HepG2 (cell line): ENCODE measurements at regions not wholly inside any gene's neighbourhood (a gene's known extent, or its start where the extent isn't known, plus 50 kb on each side); places are given as distances from the start of the nearest gene placed in this dataset.

Experiments used
- ATAC-seq: fragments of 200-7000 bp; cut with Tn5 transposase; 3 replicates; pipeline ENCODE4 v1.9.1; 2020; ENCODE audit warnings: mild to moderate bottlenecking, moderate library complexity
- BruUV-seq: library from RNA; stranded (reverse); fragments of 400-500 nt; replicated peaks from 2 replicates; lab custom pipeline; 2021; lab: Mats Ljungman, UMichigan
- CTCF ChIA-PET: fragments of 300-600 bp; formaldehyde crosslinking; extraction: SDS; loops from one replicate; lab custom pipeline; 2021; ENCODE audit warnings: low total read pairs, inconsistent platforms, low intra/inter-chr PET ratio; lab: Yijun Ruan, JAX
- POLR2A ChIA-PET: fragments of 350-600 bp; sonication (Branson Sonifier 250); formaldehyde crosslinking; loops from one replicate; lab custom pipeline; 2020; ENCODE audit warnings: antibody characterized with exemption, inconsistent platforms; lab: Yijun Ruan, JAX
- DNase-seq: peaks from one replicate; pipeline ENCODE4 v3.0.0-alpha.2; 2015; ENCODE audit warnings: low spot score
- FAIRE-seq: peaks from 3 replicates; lab custom pipeline; 2011; peaks lifted over from hg19 to GRCh38; lab: Jason Lieb, UNC
- H2AFZ ChIP-seq: one replicate; pipeline ENCODE4 v1.6.1; 2011; ENCODE audit warnings: low read length, inconsistent platforms
- H3K27ac ChIP-seq: fragments of 300-600 bp; 3 replicates; pipeline ENCODE4 v1.8.0; 2011; ENCODE audit warnings: mixed run types, mild to moderate bottlenecking, mixed read lengths, low read length, inconsistent platforms; ENCODE audit not compliant: insufficient read depth; ENCODE audit errors: extremely low read length
- H3K27me3 ChIP-seq, 2 experiments: fragments of 200-600 bp in 1 of 2; 2 replicates in 1 of 2; 3 replicates in 1 of 2; pipeline versions ENCODE4 v1.6.0 to v1.8.0; 2011; ENCODE audit warnings: low read length in 2 of 2, mild to moderate bottlenecking in 2 of 2, moderate library complexity in 2 of 2, inconsistent platforms in 1 of 2; ENCODE audit not compliant: insufficient read depth in 2 of 2, control insufficient read depth in 1 of 2
- H3K36me3 ChIP-seq, 2 experiments: fragments of 200-600 bp in 1 of 2; replicated peaks in 1 of 2; 2 replicates in 1 of 2; 3 replicates in 1 of 2; pipeline versions ENCODE4 v1.5.1 to v1.8.0; 2011; ENCODE audit warnings: low read length in 2 of 2, inconsistent platforms in 1 of 2; ENCODE audit not compliant: insufficient read depth in 2 of 2, control insufficient read depth in 1 of 2
- H3K4me1 ChIP-seq: 2 replicates; pipeline ENCODE4 v1.5.1; 2012; ENCODE audit warnings: low read length, inconsistent platforms; ENCODE audit not compliant: insufficient read depth
- H3K4me2 ChIP-seq: 2 replicates; pipeline ENCODE4 v1.6.0; 2011; ENCODE audit warnings: low read depth, low read length, inconsistent platforms
- H3K4me3 ChIP-seq, 3 experiments: fragments of 200-600 bp in 1 of 3; sonication (generic), shearing (Covaris generic) in 1 of 3; replicated peaks in 1 of 3; 2 replicates each; pipeline ENCODE4 v1.5.1; 2011 to 2016; ENCODE audit warnings: low read length in 3 of 3, inconsistent platforms in 2 of 3, low read depth in 2 of 3, mild to moderate bottlenecking in 2 of 3, control low read depth in 1 of 3, mixed read lengths in 1 of 3; ENCODE audit not compliant: insufficient read depth in 1 of 3
- H3K79me2 ChIP-seq: one replicate; pipeline ENCODE4 v1.6.1; 2011; ENCODE audit warnings: low read length, inconsistent platforms; ENCODE audit not compliant: insufficient read depth
- H3K9ac ChIP-seq: 2 replicates; pipeline ENCODE4 v1.6.0; 2011; ENCODE audit warnings: mild to moderate bottlenecking, low read depth, low read length, inconsistent platforms; ENCODE audit not compliant: insufficient read depth
- H3K9me3 ChIP-seq: 2 replicates; pipeline ENCODE4 v1.5.1; 2012; ENCODE audit warnings: mild to moderate bottlenecking, low read length
- H4K20me1 ChIP-seq: 2 replicates; pipeline ENCODE4 v1.6.0; 2011; ENCODE audit warnings: inconsistent platforms, mild to moderate bottlenecking, low read length, moderate library complexity; ENCODE audit not compliant: insufficient read depth
- BRCA1 ChIP-seq: sonication (generic); formaldehyde crosslinking; IDR thresholded peaks from 2 replicates; pipeline ENCODE4 v1.4.0; 2020; ENCODE audit warnings: missing genetic modification reagents
- DRAP1 ChIP-seq: IDR thresholded peaks from 2 replicates; pipeline ENCODE4 v1.6.1; 2016; ENCODE audit warnings: missing genetic modification reagents, missing compliant biosample characterization
- HCFC1 ChIP-seq: fragments of 150-350 bp; IDR thresholded peaks from 2 replicates; pipeline ENCODE4 v1.6.1; 2014; ENCODE audit warnings: low read depth, low read length
- MAF1 ChIP-seq: sonication (generic); formaldehyde crosslinking; IDR thresholded peaks from 2 replicates; pipeline ENCODE4 v1.5.0; 2020; ENCODE audit warnings: missing genetic modification reagents, borderline replicate concordance
- MLX ChIP-seq: IDR thresholded peaks from 2 replicates; pipeline ENCODE4 v1.6.1; 2016
- PTBP1 ChIP-seq: fragments of 200-400 bp; formaldehyde crosslinking; IDR thresholded peaks from 2 replicates; pipeline ENCODE4 v1.6.1; 2018; ENCODE audit warnings: low read length, low read depth; ENCODE audit not compliant: poor library complexity, severe bottlenecking
- RFX3 ChIP-seq: IDR thresholded peaks from 2 replicates; pipeline ENCODE4 v1.6.1; 2016; ENCODE audit warnings: missing biosample characterization, missing genetic modification reagents
- SUZ12 ChIP-seq: fragments of 150-350 bp; IDR thresholded peaks from 2 replicates; pipeline ENCODE4 v1.6.1; 2014; ENCODE audit warnings: low read depth, low read length
- TARDBP ChIP-seq: sonication (generic); formaldehyde crosslinking; IDR thresholded peaks from 2 replicates; pipeline ENCODE4 v1.8.0; 2022; ENCODE audit warnings: mild to moderate bottlenecking, missing genetic modification reagents
- ZBTB14 ChIP-seq: sonication (generic); formaldehyde crosslinking; IDR thresholded peaks from 2 replicates; pipeline ENCODE4 v1.4.0; 2020; ENCODE audit warnings: missing genetic modification reagents
- ZNF260 ChIP-seq: sonication (generic); formaldehyde crosslinking; IDR thresholded peaks from 2 replicates; pipeline ENCODE4 v1.4.0; 2020; ENCODE audit warnings: missing genetic modification reagents, low read depth, mild to moderate bottlenecking, borderline replicate concordance
- ZNF546 ChIP-seq: sonication (generic); formaldehyde crosslinking; conservative IDR thresholded peaks from 2 replicates; pipeline ENCODE4 v1.8.1; 2023; ENCODE audit warnings: mild to moderate bottlenecking, missing genetic modification reagents
- ZNF768 ChIP-seq: sonication (generic); formaldehyde crosslinking; IDR thresholded peaks from 2 replicates; pipeline ENCODE4 v1.4.0; 2020; ENCODE audit warnings: missing genetic modification reagents
- WGBS: methylation state at CpG from one replicate; pipeline ENCODE4 v1.1.6; 2017; ENCODE audit warnings: low lambda C conversion rate; 5-methylcytosine and 5-hydroxymethylcytosine counted together
- in situ Hi-C: cut with HindIII; loops from 2 replicates; pipeline ENCODE4 v1.10.0; 2017; ENCODE audit warnings: low pct_unique_long_range_greater_than_20kb; ENCODE audit not compliant: extremely low pct_ligation_motif_present
- intact Hi-C: fragments of 100-400 bp; cut with micrococcal nuclease; formaldehyde crosslinking; loops from one replicate; pipeline ENCODE4 v1.10.0; 2022; ENCODE audit not compliant: unreplicated experiment
- TF ChIP-seq, protein P1 (sequence below): sonication (generic); formaldehyde crosslinking; IDR thresholded peaks from 2 replicates; pipeline ENCODE4 v1.5.1; 2020; ENCODE audit warnings: mild to moderate bottlenecking, missing genetic modification reagents, borderline replicate concordance
- TF ChIP-seq, protein P2 (sequence below): sonication (generic); formaldehyde crosslinking; IDR thresholded peaks from 2 replicates; pipeline ENCODE4 v1.4.0; 2020; ENCODE audit warnings: missing genetic modification reagents
- TF ChIP-seq, protein P3 (sequence below): sonication (generic); formaldehyde crosslinking; IDR thresholded peaks from 2 replicates; pipeline ENCODE4 v1.4.0; 2020; ENCODE audit warnings: mild to moderate bottlenecking, missing genetic modification reagents
- TF ChIP-seq, protein P4 (sequence below): sonication (generic); formaldehyde crosslinking; IDR thresholded peaks from 2 replicates; pipeline ENCODE4 v1.8.0; 2022; ENCODE audit warnings: mild to moderate bottlenecking, missing genetic modification reagents

DNA sequence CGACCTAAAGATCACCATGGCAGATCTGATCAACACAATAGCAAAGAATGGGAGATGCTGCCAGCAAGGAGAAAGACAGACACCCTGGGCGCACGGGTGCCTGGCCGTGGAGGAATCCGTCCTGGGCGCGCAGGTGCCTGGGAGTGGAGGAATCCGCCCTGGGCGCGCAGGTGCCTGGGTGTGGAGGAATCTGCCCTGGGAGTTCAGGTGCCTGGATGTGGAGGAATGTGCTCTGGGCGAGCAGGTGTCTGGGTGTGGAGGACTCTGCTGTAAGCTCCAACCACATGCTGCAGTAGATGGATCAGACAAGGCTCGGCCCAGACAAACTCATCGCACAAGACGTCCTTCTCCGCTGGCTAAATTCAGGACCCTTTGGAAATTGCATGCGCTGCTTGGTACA is 346.3 kb upstream of the ADARB2 start:
- POLR2A ChIA-PET, result no interaction called here
- H3K4me3 ChIP-seq, result no peak overlapping the region
- H3K27me3 ChIP-seq, result no peaks in the 10 kb centered on the region
- CTCF ChIA-PET, result no interaction called here
- H2AFZ ChIP-seq, result no peak overlapping the region
- H3K27ac ChIP-seq, result no peak overlapping the region
- no peaks in the 10 kb centered on the region for H4K20me1 ChIP-seq
- no peak for ATAC-seq
- H3K4me1 ChIP-seq, result peaks cover 25% of the 10 kb centered on the region
- H3K9me3 ChIP-seq, result peaks cover 6% of the 10 kb centered on the region
- in situ Hi-C loops, result no loop called here
- no peak overlapping the region for H3K9ac ChIP-seq
- no peaks in the 10 kb centered on the region for H3K36me3 ChIP-seq
- intact Hi-C loops, result no loop called here
- no TSS peak for BruUV-seq
- no peak for FAIRE-seq
- DNase-seq, result no peak
- H3K4me2 ChIP-seq, result no peak overlapping the region
- no peaks in the 10 kb centered on the region for H3K79me2 ChIP-seq
- WGBS, result 81% methylated on average over 15 of the region's 16 CpGs
- TF ChIP-seq SUZ12 (no peak), ZBTB14 (CRISPR knock-in tag) (no peak), PTBP1 (no peak), HCFC1 (no peak), ZNF546 (CRISPR knock-in tag) (no peak), ZNF768 (no peak), ZNF260 (CRISPR knock-in tag) (no peak), BRCA1 (CRISPR knock-in tag) (no peak), TARDBP (CRISPR knock-in tag) (no peak), MAF1 (CRISPR knock-in tag) (no peak), DRAP1 (no peak), MLX (CRISPR knock-in tag) (no peak), RFX3 (CRISPR knock-in tag) (no peak)
- TF ChIP-seq, protein P1, sequence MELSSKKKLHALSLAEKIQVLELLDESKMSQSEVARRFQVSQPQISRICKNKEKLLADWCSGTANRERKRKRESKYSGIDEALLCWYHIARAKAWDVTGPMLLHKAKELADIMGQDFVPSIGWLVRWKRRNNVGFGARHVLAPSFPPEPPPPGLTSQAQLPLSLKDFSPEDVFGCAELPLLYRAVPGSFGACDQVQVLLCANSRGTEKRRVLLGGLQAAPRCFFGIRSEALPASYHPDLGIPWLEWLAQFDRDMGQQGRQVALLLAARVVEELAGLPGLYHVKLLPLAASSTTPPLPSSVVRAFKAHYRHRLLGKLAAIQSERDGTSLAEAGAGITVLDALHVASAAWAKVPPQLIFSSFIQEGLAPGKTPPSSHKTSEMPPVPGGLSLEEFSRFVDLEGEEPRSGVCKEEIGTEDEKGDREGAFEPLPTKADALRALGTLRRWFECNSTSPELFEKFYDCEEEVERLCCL, result no peak
- TF ChIP-seq, protein P2, sequence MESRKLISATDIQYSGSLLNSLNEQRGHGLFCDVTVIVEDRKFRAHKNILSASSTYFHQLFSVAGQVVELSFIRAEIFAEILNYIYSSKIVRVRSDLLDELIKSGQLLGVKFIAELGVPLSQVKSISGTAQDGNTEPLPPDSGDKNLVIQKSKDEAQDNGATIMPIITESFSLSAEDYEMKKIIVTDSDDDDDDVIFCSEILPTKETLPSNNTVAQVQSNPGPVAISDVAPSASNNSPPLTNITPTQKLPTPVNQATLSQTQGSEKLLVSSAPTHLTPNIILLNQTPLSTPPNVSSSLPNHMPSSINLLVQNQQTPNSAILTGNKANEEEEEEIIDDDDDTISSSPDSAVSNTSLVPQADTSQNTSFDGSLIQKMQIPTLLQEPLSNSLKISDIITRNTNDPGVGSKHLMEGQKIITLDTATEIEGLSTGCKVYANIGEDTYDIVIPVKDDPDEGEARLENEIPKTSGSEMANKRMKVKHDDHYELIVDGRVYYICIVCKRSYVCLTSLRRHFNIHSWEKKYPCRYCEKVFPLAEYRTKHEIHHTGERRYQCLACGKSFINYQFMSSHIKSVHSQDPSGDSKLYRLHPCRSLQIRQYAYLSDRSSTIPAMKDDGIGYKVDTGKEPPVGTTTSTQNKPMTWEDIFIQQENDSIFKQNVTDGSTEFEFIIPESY (CRISPR knock-in tag), result no peak
- TF ChIP-seq, protein P3, sequence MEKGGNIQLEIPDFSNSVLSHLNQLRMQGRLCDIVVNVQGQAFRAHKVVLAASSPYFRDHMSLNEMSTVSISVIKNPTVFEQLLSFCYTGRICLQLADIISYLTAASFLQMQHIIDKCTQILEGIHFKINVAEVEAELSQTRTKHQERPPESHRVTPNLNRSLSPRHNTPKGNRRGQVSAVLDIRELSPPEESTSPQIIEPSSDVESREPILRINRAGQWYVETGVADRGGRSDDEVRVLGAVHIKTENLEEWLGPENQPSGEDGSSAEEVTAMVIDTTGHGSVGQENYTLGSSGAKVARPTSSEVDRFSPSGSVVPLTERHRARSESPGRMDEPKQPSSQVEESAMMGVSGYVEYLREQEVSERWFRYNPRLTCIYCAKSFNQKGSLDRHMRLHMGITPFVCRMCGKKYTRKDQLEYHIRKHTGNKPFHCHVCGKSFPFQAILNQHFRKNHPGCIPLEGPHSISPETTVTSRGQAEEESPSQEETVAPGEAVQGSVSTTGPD (CRISPR knock-in tag), result no peak
- TF ChIP-seq, protein P4, sequence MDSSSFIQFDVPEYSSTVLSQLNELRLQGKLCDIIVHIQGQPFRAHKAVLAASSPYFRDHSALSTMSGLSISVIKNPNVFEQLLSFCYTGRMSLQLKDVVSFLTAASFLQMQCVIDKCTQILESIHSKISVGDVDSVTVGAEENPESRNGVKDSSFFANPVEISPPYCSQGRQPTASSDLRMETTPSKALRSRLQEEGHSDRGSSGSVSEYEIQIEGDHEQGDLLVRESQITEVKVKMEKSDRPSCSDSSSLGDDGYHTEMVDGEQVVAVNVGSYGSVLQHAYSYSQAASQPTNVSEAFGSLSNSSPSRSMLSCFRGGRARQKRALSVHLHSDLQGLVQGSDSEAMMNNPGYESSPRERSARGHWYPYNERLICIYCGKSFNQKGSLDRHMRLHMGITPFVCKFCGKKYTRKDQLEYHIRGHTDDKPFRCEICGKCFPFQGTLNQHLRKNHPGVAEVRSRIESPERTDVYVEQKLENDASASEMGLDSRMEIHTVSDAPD (CRISPR knock-in tag), result no peak
